HepG2 (cell line): ENCODE measurements at regions not wholly inside any gene's neighbourhood (a gene's known extent, or its start where the extent isn't known, plus 50 kb on each side); places are given as distances from the start of the nearest gene placed in this dataset.
"Not testable (repeated sequence)": the region's sequence is repeated elsewhere in the genome, so short reads cannot be mapped to it uniquely, and the experiment has no call there.

Experiments used
- ATAC-seq: fragments of 200-7000 bp; cut with Tn5 transposase; 3 replicates; pipeline ENCODE4 v1.9.1; 2020; ENCODE audit warnings: mild to moderate bottlenecking, moderate library complexity
- BruUV-seq: library from RNA; stranded (reverse); fragments of 400-500 nt; replicated peaks from 2 replicates; lab custom pipeline; 2021; lab: Mats Ljungman, UMichigan
- CTCF ChIA-PET: fragments of 300-600 bp; formaldehyde crosslinking; extraction: SDS; loops from one replicate; lab custom pipeline; 2021; ENCODE audit warnings: low total read pairs, inconsistent platforms, low intra/inter-chr PET ratio; lab: Yijun Ruan, JAX
- POLR2A ChIA-PET: fragments of 350-600 bp; sonication (Branson Sonifier 250); formaldehyde crosslinking; loops from one replicate; lab custom pipeline; 2020; ENCODE audit warnings: antibody characterized with exemption, inconsistent platforms; lab: Yijun Ruan, JAX
- DNase-seq: peaks from one replicate; pipeline ENCODE4 v3.0.0-alpha.2; 2015; ENCODE audit warnings: low spot score
- FAIRE-seq: peaks from 3 replicates; lab custom pipeline; 2011; peaks lifted over from hg19 to GRCh38; lab: Jason Lieb, UNC
- H2AFZ ChIP-seq: one replicate; pipeline ENCODE4 v1.6.1; 2011; ENCODE audit warnings: low read length, inconsistent platforms
- H3K27ac ChIP-seq: fragments of 300-600 bp; 3 replicates; pipeline ENCODE4 v1.8.0; 2011; ENCODE audit warnings: mixed run types, mild to moderate bottlenecking, mixed read lengths, low read length, inconsistent platforms; ENCODE audit not compliant: insufficient read depth; ENCODE audit errors: extremely low read length
- H3K27me3 ChIP-seq, 2 experiments: fragments of 200-600 bp in 1 of 2; 2 replicates in 1 of 2; 3 replicates in 1 of 2; pipeline versions ENCODE4 v1.6.0 to v1.8.0; 2011; ENCODE audit warnings: low read length in 2 of 2, mild to moderate bottlenecking in 2 of 2, moderate library complexity in 2 of 2, inconsistent platforms in 1 of 2; ENCODE audit not compliant: insufficient read depth in 2 of 2, control insufficient read depth in 1 of 2
- H3K36me3 ChIP-seq, 2 experiments: fragments of 200-600 bp in 1 of 2; replicated peaks in 1 of 2; 2 replicates in 1 of 2; 3 replicates in 1 of 2; pipeline versions ENCODE4 v1.5.1 to v1.8.0; 2011; ENCODE audit warnings: low read length in 2 of 2, inconsistent platforms in 1 of 2; ENCODE audit not compliant: insufficient read depth in 2 of 2, control insufficient read depth in 1 of 2
- H3K4me1 ChIP-seq: 2 replicates; pipeline ENCODE4 v1.5.1; 2012; ENCODE audit warnings: low read length, inconsistent platforms; ENCODE audit not compliant: insufficient read depth
- H3K4me2 ChIP-seq: 2 replicates; pipeline ENCODE4 v1.6.0; 2011; ENCODE audit warnings: low read depth, low read length, inconsistent platforms
- H3K4me3 ChIP-seq, 3 experiments: fragments of 200-600 bp in 1 of 3; sonication (generic), shearing (Covaris generic) in 1 of 3; replicated peaks in 1 of 3; 2 replicates each; pipeline ENCODE4 v1.5.1; 2011 to 2016; ENCODE audit warnings: low read length in 3 of 3, inconsistent platforms in 2 of 3, low read depth in 2 of 3, mild to moderate bottlenecking in 2 of 3, control low read depth in 1 of 3, mixed read lengths in 1 of 3; ENCODE audit not compliant: insufficient read depth in 1 of 3
- H3K79me2 ChIP-seq: one replicate; pipeline ENCODE4 v1.6.1; 2011; ENCODE audit warnings: low read length, inconsistent platforms; ENCODE audit not compliant: insufficient read depth
- H3K9ac ChIP-seq: 2 replicates; pipeline ENCODE4 v1.6.0; 2011; ENCODE audit warnings: mild to moderate bottlenecking, low read depth, low read length, inconsistent platforms; ENCODE audit not compliant: insufficient read depth
- H3K9me3 ChIP-seq: 2 replicates; pipeline ENCODE4 v1.5.1; 2012; ENCODE audit warnings: mild to moderate bottlenecking, low read length
- H4K20me1 ChIP-seq: 2 replicates; pipeline ENCODE4 v1.6.0; 2011; ENCODE audit warnings: inconsistent platforms, mild to moderate bottlenecking, low read length, moderate library complexity; ENCODE audit not compliant: insufficient read depth
- KDM3A ChIP-seq: IDR thresholded peaks from 2 replicates; pipeline ENCODE4 v1.6.1; 2018; ENCODE audit warnings: low read depth, missing compliant biosample characterization
- KMT2A ChIP-seq: sonication (generic); formaldehyde crosslinking; IDR thresholded peaks from 2 replicates; pipeline ENCODE4 v1.4.0; 2020; ENCODE audit warnings: missing genetic modification reagents
- ZC3H13 ChIP-seq: sonication (generic); formaldehyde crosslinking; IDR thresholded peaks from 2 replicates; pipeline ENCODE4 v1.8.1; 2023; ENCODE audit warnings: mild to moderate bottlenecking, missing genetic modification reagents, moderate library complexity
- ZFP62 ChIP-seq: sonication (generic); formaldehyde crosslinking; IDR thresholded peaks from 2 replicates; pipeline ENCODE4 v1.4.0; 2020; ENCODE audit warnings: missing genetic modification reagents
- ZNF3 ChIP-seq: IDR thresholded peaks from 2 replicates; pipeline ENCODE4 v1.7.0; 2017; ENCODE audit warnings: inconsistent platforms
- ZNF644 ChIP-seq: IDR thresholded peaks from 2 replicates; pipeline ENCODE4 v1.6.1; 2016; ENCODE audit warnings: low read depth
- WGBS: methylation state at CpG from one replicate; pipeline ENCODE4 v1.1.6; 2017; ENCODE audit warnings: low lambda C conversion rate; 5-methylcytosine and 5-hydroxymethylcytosine counted together
- in situ Hi-C: cut with HindIII; loops from 2 replicates; pipeline ENCODE4 v1.10.0; 2017; ENCODE audit warnings: low pct_unique_long_range_greater_than_20kb; ENCODE audit not compliant: extremely low pct_ligation_motif_present
- intact Hi-C: fragments of 100-400 bp; cut with micrococcal nuclease; formaldehyde crosslinking; loops from one replicate; pipeline ENCODE4 v1.10.0; 2022; ENCODE audit not compliant: unreplicated experiment
- TF ChIP-seq, protein P1 (sequence below): IDR thresholded peaks from 2 replicates; pipeline ENCODE4 v1.6.1; 2018; ENCODE audit warnings: missing genetic modification reagents
- TF ChIP-seq, protein P2 (sequence below): sonication (generic); formaldehyde crosslinking; conservative IDR thresholded peaks from 2 replicates; pipeline ENCODE4 v1.8.1; 2023; ENCODE audit warnings: missing genetic modification reagents

DNA sequence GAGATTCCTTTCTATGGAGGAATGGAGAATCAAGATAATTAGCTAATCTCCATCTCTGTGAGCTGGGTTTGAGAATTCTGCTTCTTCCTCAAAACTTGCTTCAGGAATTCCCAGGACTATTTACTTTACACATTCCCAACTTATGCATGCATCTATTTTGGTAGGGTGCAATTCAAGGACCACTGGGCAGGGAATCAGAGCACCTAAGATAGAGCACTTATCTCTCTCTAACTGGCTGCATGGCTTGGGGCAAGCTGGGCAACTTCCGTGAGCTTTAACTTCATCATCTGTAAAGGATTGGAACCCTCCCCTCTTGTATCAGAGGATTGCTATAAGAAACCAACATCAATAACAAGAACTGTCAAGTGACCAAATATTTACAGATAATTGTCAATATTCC, 160.2 kb downstream of the PDCD6IP start:
- no peaks in the 10 kb centered on the region for H4K20me1 ChIP-seq
- H3K27ac ChIP-seq: no peak overlapping the region
- intact Hi-C loops (loop anchor here (10.0 kb wide), 1 partner anchor 726 kb away; no protein-coding TSS in a partner anchor), in situ Hi-C loops (no loop called here)
- no peak overlapping the region for H2AFZ ChIP-seq
- H3K27me3 ChIP-seq: peaks cover 0 to 5% of the 10 kb centered on the region in 2 experiments; a peak in 1 of 5 replicates
- no peak for FAIRE-seq
- no peak for ATAC-seq
- H3K9ac ChIP-seq: no peak overlapping the region
- POLR2A ChIA-PET: no interaction called here
- no peak for TF ChIP-seq ZFP62 (CRISPR knock-in tag)
- no peak for TF ChIP-seq ZNF644 (CRISPR knock-in tag)
- WGBS: 0% methylated on average over 1 of the region's 1 CpG
- no peaks in the 10 kb centered on the region for H3K4me1 ChIP-seq
- H3K4me3 ChIP-seq: no peak overlapping the region
- DNase-seq: no peak
- no peaks in the 10 kb centered on the region for H3K36me3 ChIP-seq
- no peak overlapping the region for H3K4me2 ChIP-seq
- CTCF ChIA-PET: no interaction called here
- no peaks in the 10 kb centered on the region for H3K9me3 ChIP-seq
- BruUV-seq: no TSS peak
- H3K79me2 ChIP-seq: no peaks in the 10 kb centered on the region

DNA sequence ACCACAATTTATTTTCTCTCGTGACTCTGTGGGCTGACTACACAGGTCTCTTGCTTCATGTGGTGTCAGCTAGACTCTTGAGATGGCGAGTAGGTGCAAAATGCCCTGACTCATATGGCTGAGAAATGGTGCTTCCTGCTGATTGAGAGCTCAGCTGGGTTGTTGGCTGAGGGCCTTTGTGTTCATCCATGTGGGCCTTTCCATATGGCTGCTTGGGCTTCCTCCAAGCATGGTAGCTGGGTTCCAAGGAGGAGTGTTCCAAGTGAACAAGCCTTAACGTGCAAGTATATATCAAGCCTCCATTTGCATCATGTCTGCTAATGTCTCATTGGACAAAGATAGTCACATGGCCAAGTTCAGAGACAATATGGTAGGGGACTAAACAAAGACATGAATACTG, 164.0 kb downstream of the PDCD6IP start:
- BruUV-seq: no TSS peak
- peaks cover 0 to 5% of the 10 kb centered on the region in 2 experiments; a peak in 1 of 5 replicates for H3K27me3 ChIP-seq
- H3K9ac ChIP-seq: no peak overlapping the region
- no peaks in the 10 kb centered on the region for H3K9me3 ChIP-seq
- no peaks in the 10 kb centered on the region for H3K36me3 ChIP-seq
- no peak for DNase-seq
- no peak overlapping the region for H2AFZ ChIP-seq
- POLR2A ChIA-PET: no interaction called here
- intact Hi-C loops (no loop called here), in situ Hi-C loops (no loop called here)
- no peak overlapping the region for H3K4me3 ChIP-seq
- no peaks in the 10 kb centered on the region for H3K4me1 ChIP-seq
- TF ChIP-seq KMT2A (no peak), ZNF3 (CRISPR knock-in tag) (no peak), KDM3A (CRISPR knock-in tag) (no peak), ZC3H13 (CRISPR knock-in tag) (no peak)
- TF ChIP-seq, protein P1, sequence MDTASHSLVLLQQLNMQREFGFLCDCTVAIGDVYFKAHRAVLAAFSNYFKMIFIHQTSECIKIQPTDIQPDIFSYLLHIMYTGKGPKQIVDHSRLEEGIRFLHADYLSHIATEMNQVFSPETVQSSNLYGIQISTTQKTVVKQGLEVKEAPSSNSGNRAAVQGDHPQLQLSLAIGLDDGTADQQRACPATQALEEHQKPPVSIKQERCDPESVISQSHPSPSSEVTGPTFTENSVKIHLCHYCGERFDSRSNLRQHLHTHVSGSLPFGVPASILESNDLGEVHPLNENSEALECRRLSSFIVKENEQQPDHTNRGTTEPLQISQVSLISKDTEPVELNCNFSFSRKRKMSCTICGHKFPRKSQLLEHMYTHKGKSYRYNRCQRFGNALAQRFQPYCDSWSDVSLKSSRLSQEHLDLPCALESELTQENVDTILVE: no peak
- TF ChIP-seq, protein P2, sequence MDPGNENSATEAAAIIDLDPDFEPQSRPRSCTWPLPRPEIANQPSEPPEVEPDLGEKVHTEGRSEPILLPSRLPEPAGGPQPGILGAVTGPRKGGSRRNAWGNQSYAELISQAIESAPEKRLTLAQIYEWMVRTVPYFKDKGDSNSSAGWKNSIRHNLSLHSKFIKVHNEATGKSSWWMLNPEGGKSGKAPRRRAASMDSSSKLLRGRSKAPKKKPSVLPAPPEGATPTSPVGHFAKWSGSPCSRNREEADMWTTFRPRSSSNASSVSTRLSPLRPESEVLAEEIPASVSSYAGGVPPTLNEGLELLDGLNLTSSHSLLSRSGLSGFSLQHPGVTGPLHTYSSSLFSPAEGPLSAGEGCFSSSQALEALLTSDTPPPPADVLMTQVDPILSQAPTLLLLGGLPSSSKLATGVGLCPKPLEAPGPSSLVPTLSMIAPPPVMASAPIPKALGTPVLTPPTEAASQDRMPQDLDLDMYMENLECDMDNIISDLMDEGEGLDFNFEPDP (CRISPR knock-in tag): no peak
- 7% methylated on average over 3 of the region's 3 CpGs for WGBS
- H3K79me2 ChIP-seq: no peaks in the 10 kb centered on the region
- H4K20me1 ChIP-seq: no peaks in the 10 kb centered on the region
- no peak for ATAC-seq
- no peak overlapping the region for H3K4me2 ChIP-seq
- CTCF ChIA-PET: no interaction called here
- FAIRE-seq: no peak
- no peak overlapping the region for H3K27ac ChIP-seq

DNA sequence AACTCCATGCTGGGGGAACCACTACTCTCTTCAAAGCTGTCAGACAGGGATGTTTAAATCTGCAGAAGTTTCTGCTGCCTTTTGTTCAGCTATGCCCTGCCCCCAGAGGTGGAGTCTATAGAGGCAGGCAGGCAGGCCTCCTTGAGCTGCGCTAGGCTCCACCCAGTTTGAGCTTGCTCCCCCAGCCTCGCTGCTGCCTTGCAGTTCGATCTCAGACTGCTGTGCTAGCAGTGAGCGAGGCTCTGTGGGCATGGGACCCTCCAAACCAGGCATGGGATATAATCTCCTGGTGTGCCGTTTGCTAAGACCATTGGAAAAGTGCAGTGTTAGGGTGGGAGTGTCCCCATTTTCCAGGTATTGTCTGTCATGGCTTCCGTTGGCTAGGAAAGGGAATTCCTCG, 171.8 kb downstream of the PDCD6IP start:
- H3K4me1 ChIP-seq, H3K27me3 ChIP-seq, FAIRE-seq, H3K4me3 ChIP-seq, H3K79me2 ChIP-seq, H3K9ac ChIP-seq, intact Hi-C loops, H3K36me3 ChIP-seq, H3K9me3 ChIP-seq, H3K4me2 ChIP-seq, POLR2A ChIA-PET, H4K20me1 ChIP-seq, in situ Hi-C loops, DNase-seq, H3K27ac ChIP-seq, ATAC-seq, CTCF ChIA-PET, H2AFZ ChIP-seq, BruUV-seq: not testable (repeated sequence)
- no CpG with 5 or more reads among the region's 7 CpGs for WGBS
